Right atrium auricular region (tissue), 2 donors: ENCODE measurements at regions not wholly inside any gene's neighbourhood (a gene's known extent, or its start where the extent isn't known, plus 50 kb on each side); places are given as distances from the start of the nearest gene placed in this dataset.

Experiments used
- DNase-seq: peaks from one replicate; pipeline ENCODE4 v3.0.0-alpha.2; 2019; ENCODE audit warnings: low spot score
- H3K27ac ChIP-seq, 2 donors: fragments of 200-600 bp; sonication (generic); 1 replicate in 1 of 2; 2 replicates in 1 of 2; pipeline ENCODE4 v1.5.1; 2016 to 2019
- H3K27me3 ChIP-seq, 2 donors: fragments of 200-600 bp; sonication (generic); one replicate each; pipeline versions ENCODE4 v1.5.1 to v1.6.0; 2017 to 2019
- H3K36me3 ChIP-seq: fragments of 200-600 bp; sonication (generic); one replicate; pipeline ENCODE4 v1.5.1; 2016
- H3K4me1 ChIP-seq, 2 donors: fragments of 200-600 bp; sonication (generic); one replicate each; pipeline versions ENCODE4 v1.5.1 to v1.6.0; 2017 to 2019
- H3K4me3 ChIP-seq, 2 donors: fragments of 200-600 bp; sonication (generic); 1 replicate in 1 of 2; 2 replicates in 1 of 2; pipeline ENCODE4 v1.5.1; 2017 to 2019; ENCODE audit warnings: mild to moderate bottlenecking in 1 of 2, moderate library complexity in 1 of 2
- H3K9me3 ChIP-seq, 2 donors: fragments of 200-600 bp; sonication (generic); one replicate each; pipeline ENCODE4 v1.5.1; 2019
- TF ChIP-seq, protein P1 (sequence below), 2 donors: fragments of 200-600 bp; sonication (generic); IDR thresholded peaks; one replicate each; pipeline ENCODE4 v1.5.1; 2019; ENCODE audit warnings: antibody characterized with exemption in 2 of 2

DNA sequence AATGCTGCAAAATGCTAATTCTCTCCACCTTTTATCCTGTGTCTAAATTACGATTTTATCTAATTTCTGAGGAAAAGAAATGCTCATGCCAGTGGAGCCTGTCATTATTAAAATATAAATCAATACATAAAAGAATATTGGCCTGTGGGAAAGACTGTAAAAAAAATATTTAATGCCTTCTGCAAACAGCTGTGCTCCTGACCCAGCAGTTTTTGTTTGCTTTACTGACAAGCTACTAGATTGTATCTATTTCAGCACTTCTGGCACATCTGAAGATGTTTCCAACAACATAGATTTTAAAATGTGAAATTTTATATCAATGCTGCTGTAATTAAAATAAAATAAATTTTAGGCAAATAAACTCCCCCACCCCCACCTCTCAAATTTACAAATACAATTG is 493.6 kb upstream of the AGTR1 start:
- Histone ChIP-seq H3K9me3 (no peaks in the 10 kb centered on the region), H3K4me3 (no peak overlapping the region), H3K4me1 (no peaks in the 10 kb centered on the region), H3K36me3 (no peaks in the 10 kb centered on the region), H3K27ac (no peak overlapping the region), H3K27me3 (no peaks in the 10 kb centered on the region)
- no peak for DNase-seq
- TF ChIP-seq, protein P1, sequence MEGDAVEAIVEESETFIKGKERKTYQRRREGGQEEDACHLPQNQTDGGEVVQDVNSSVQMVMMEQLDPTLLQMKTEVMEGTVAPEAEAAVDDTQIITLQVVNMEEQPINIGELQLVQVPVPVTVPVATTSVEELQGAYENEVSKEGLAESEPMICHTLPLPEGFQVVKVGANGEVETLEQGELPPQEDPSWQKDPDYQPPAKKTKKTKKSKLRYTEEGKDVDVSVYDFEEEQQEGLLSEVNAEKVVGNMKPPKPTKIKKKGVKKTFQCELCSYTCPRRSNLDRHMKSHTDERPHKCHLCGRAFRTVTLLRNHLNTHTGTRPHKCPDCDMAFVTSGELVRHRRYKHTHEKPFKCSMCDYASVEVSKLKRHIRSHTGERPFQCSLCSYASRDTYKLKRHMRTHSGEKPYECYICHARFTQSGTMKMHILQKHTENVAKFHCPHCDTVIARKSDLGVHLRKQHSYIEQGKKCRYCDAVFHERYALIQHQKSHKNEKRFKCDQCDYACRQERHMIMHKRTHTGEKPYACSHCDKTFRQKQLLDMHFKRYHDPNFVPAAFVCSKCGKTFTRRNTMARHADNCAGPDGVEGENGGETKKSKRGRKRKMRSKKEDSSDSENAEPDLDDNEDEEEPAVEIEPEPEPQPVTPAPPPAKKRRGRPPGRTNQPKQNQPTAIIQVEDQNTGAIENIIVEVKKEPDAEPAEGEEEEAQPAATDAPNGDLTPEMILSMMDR (IDR thresholded peaks at IDR 0.05) = no peak

DNA sequence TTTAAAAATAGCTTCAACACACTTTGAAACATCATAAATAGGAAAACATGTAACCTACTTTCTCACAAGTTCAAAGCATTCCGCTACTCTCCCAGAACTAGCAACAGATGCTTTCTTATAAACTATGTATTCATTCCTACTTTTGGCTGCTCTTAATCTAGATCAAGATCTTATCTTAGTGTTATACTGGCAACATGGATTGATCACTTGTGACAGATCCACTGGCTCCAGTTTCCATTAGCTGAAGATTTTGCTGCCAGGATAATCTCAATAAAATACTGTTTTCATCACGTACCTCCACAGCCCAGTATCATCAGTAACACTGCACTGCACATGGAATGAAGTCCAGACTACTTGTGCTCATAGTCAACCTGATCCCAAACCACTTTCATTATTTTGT is 491.7 kb upstream of the AGTR1 start:
- no peaks in the 10 kb centered on the region for H3K4me1 ChIP-seq
- no peak overlapping the region for H3K4me3 ChIP-seq
- DNase-seq = no peak
- no peaks in the 10 kb centered on the region for H3K9me3 ChIP-seq
- no peaks in the 10 kb centered on the region for H3K27me3 ChIP-seq
- no peak overlapping the region for H3K27ac ChIP-seq
- TF ChIP-seq, protein P1 (IDR thresholded peaks at IDR 0.05) = no peak
- H3K36me3 ChIP-seq = no peaks in the 10 kb centered on the region

DNA sequence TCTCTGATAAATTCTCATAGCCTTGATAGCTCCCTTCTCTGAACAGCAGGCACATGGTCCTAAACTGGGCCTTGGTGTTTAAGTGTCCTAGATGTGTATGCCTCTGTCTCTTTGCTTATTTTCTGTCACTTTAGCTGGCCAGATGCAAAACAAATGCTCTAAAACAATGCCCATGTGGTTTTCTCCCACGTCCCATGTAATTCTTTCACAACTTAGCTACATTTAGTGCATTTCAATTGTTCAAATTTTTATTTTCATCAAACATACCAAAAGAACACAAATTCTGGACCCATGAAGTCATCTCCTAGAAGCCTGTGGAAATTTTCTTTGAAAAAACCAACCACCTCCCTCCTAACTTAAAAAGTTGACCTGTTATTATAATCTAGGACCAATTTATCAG is 491.3 kb upstream of the AGTR1 start:
- no peak for DNase-seq
- no peaks in the 10 kb centered on the region for H3K36me3 ChIP-seq
- H3K27ac ChIP-seq = no peak overlapping the region
- TF ChIP-seq, protein P1 (IDR thresholded peaks at IDR 0.05) = no peak
- H3K9me3 ChIP-seq = no peaks in the 10 kb centered on the region
- no peak overlapping the region for H3K4me3 ChIP-seq
- no peaks in the 10 kb centered on the region for H3K27me3 ChIP-seq
- H3K4me1 ChIP-seq = no peaks in the 10 kb centered on the region

DNA sequence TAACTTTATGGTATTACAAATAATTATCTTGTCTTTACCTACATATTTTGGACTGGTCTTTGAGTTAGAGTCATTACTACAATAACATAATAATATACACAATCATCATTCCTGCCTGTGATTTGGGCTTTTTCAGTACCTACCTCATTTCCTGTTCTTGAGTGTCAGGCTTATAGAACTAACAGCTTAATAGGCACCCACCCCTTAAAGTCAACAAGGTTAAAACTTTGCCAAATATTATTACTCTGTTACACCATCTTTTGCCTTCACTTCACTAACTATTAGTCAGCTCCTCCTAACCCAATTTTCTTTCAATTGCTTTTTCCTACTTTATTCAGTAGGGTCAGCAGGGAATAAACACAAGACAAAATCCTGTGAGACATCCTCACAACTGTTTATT is 488.7 kb upstream of the AGTR1 start:
- no peak overlapping the region for H3K27ac ChIP-seq
- DNase-seq = no peak
- no peaks in the 10 kb centered on the region for H3K36me3 ChIP-seq
- TF ChIP-seq, protein P1 (IDR thresholded peaks at IDR 0.05) = no peak
- no peaks in the 10 kb centered on the region for H3K4me1 ChIP-seq
- no peaks in the 10 kb centered on the region for H3K9me3 ChIP-seq
- H3K27me3 ChIP-seq = no peaks in the 10 kb centered on the region
- H3K4me3 ChIP-seq = no peak overlapping the region

DNA sequence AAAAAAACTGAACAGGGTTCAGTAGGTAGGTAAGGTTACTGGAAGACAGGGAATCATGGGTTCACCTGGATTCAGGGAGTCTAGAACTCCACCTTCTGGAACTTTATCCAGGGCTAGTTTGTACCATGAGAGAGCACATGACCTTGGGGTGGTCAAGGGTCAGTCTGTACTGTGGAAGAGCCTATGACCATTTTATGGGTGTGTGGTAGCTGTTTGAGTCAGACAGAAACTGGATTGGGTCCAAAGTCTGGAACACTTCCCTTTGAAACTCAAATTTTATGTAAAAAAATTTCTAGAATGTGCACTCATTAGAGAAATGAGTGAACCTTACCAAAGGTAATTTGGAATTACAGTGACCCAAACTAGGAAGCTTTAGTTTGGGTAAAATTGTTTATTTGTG is 486.0 kb upstream of the AGTR1 start:
- no peak overlapping the region for H3K4me3 ChIP-seq
- H3K9me3 ChIP-seq = no peaks in the 10 kb centered on the region
- no peaks in the 10 kb centered on the region for H3K27me3 ChIP-seq
- H3K36me3 ChIP-seq = no peaks in the 10 kb centered on the region
- no peak overlapping the region for H3K27ac ChIP-seq
- DNase-seq = no peak
- TF ChIP-seq, protein P1 (IDR thresholded peaks at IDR 0.05) = no peak
- no peaks in the 10 kb centered on the region for H3K4me1 ChIP-seq

DNA sequence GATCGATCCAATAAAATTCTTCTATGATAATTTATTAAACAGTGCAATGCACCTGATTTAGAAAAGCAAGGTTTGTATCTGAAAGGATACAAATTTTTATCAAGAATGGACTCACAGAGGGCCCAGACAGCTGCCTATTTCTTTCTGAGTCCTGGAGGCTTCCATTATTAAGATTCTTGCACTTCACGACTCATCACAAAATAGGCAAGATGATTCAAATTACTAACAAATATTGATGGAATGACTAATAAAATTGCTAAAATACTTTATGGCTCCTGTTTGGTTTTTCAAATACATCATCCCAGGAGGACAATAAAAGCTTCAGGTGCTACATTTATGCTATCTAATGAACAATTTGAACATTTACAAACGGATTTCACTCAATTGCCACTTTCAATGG is 483.0 kb upstream of the AGTR1 start:
- no peaks in the 10 kb centered on the region for H3K27me3 ChIP-seq
- no peaks in the 10 kb centered on the region for H3K36me3 ChIP-seq
- TF ChIP-seq, protein P1 (IDR thresholded peaks at IDR 0.05) = no peak
- no peak overlapping the region for H3K4me3 ChIP-seq
- no peak for DNase-seq
- H3K4me1 ChIP-seq = no peaks in the 10 kb centered on the region
- H3K27ac ChIP-seq = no peak overlapping the region
- no peaks in the 10 kb centered on the region for H3K9me3 ChIP-seq
